K562 (cell line): ENCODE measurements at regions not wholly inside any gene's neighbourhood (a gene's known extent, or its start where the extent isn't known, plus 50 kb on each side); places are given as distances from the start of the nearest gene placed in this dataset.

Experiments
- ATAC-seq: fragments of 200-7000 bp; cut with Tn5 transposase; 3 replicates; pipeline ENCODE4 v1.9.1; 2020; ENCODE audit warnings: moderate library complexity
- BruUV-seq: library from RNA; stranded (reverse); fragments of 400-500 nt; replicated peaks from 2 replicates; lab custom pipeline; 2021; lab: Mats Ljungman, UMichigan
- CTCF ChIA-PET: fragments of 300-600 bp; formaldehyde crosslinking; extraction: SDS; loops from one replicate; lab custom pipeline; 2021; ENCODE audit warnings: low intra/inter-chr PET ratio; lab: Yijun Ruan, JAX
- POLR2A ChIA-PET: fragments of 300-600, 350-650 bp; sonication (Branson Sonifier 250); formaldehyde crosslinking; extraction: SDS; loops from one replicate; lab custom pipeline; 2021; ENCODE audit warnings: antibody characterized with exemption, inconsistent platforms; lab: Yijun Ruan, JAX
- DNase-seq, 4 experiments: peaks; one replicate each; pipeline versions ENCODE4 v3.0.0 to v3.0.0-alpha.2; 2011 to 2018; ENCODE audit warnings: low spot score in 3 of 4, mixed read lengths in 3 of 4; ENCODE audit errors: extremely low read depth in 1 of 4
- FAIRE-seq: peaks from 2 replicates; lab custom pipeline; 2011; peaks lifted over from hg19 to GRCh38; lab: Jason Lieb, UNC
- H2AFZ ChIP-seq: 2 replicates; pipeline ENCODE4 v1.6.0; 2011; ENCODE audit warnings: low read depth, low read length, control low read depth, inconsistent platforms
- H3K27ac ChIP-seq: fragments of 200-600 bp; 3 replicates; pipeline ENCODE4 v1.8.0; 2011; ENCODE audit warnings: low read depth, mild to moderate bottlenecking, control low read depth, inconsistent platforms, low read length, moderate library complexity, mixed read lengths; ENCODE audit errors: extremely low read depth
- H3K27me3 ChIP-seq, 2 experiments: fragments of 300-600 bp in 1 of 2; 2 replicates in 1 of 2; 3 replicates in 1 of 2; pipeline versions ENCODE4 v1.6.0 to v1.8.0; 2011; ENCODE audit warnings: inconsistent platforms in 2 of 2, low read length in 2 of 2, mild to moderate bottlenecking in 1 of 2, mixed read lengths in 1 of 2, moderate library complexity in 1 of 2; ENCODE audit not compliant: control insufficient read depth in 2 of 2, insufficient read depth in 2 of 2
- H3K36me3 ChIP-seq: fragments of 300-600 bp; 3 replicates; pipeline ENCODE4 v1.8.0; 2011; ENCODE audit warnings: mild to moderate bottlenecking, low read length, inconsistent platforms; ENCODE audit not compliant: control insufficient read depth, insufficient read depth
- H3K4me1 ChIP-seq, 2 experiments: fragments of 200-600 bp in 1 of 2; replicated peaks in 1 of 2; 2 replicates in 1 of 2; 3 replicates in 1 of 2; pipeline versions ENCODE4 v1.5.1 to v1.8.0; 2011; ENCODE audit warnings: inconsistent platforms in 2 of 2, low read length in 2 of 2, mild to moderate bottlenecking in 1 of 2, mixed read lengths in 1 of 2, moderate library complexity in 1 of 2; ENCODE audit not compliant: control insufficient read depth in 2 of 2, insufficient read depth in 2 of 2
- H3K4me2 ChIP-seq: 2 replicates; pipeline ENCODE4 v1.6.1; 2011; ENCODE audit warnings: low read length, control low read depth, inconsistent platforms, mixed read lengths; ENCODE audit not compliant: insufficient read depth
- H3K4me3 ChIP-seq: fragments of 200-600 bp; sonication (generic), shearing (Covaris generic); 2 replicates; pipeline ENCODE4 v1.5.1; 2016; ENCODE audit warnings: control low read depth, inconsistent platforms
- H3K79me2 ChIP-seq: fragments of 200-600 bp; 3 replicates; pipeline ENCODE4 v1.8.0; 2011; ENCODE audit warnings: low read length, inconsistent platforms; ENCODE audit not compliant: control insufficient read depth, insufficient read depth
- H3K9ac ChIP-seq, 2 experiments: 2 replicates each; pipeline versions ENCODE4 v1.6.0 to v1.6.1; 2011; ENCODE audit warnings: low read depth in 2 of 2, low read length in 2 of 2, control low read depth in 1 of 2, inconsistent platforms in 1 of 2, mild to moderate bottlenecking in 1 of 2, mixed read lengths in 1 of 2; ENCODE audit not compliant: insufficient read depth in 1 of 2
- H3K9me1 ChIP-seq: one replicate; pipeline ENCODE4 v1.6.0; 2011; ENCODE audit warnings: inconsistent platforms, mild to moderate bottlenecking, low read length, moderate library complexity; ENCODE audit not compliant: control insufficient read depth, insufficient read depth
- H3K9me3 ChIP-seq: replicated peaks from 2 replicates; pipeline ENCODE4 v1.5.1; 2011; ENCODE audit warnings: low read depth, low read length, inconsistent platforms; ENCODE audit not compliant: control insufficient read depth, insufficient read depth
- H4K20me1 ChIP-seq: replicated peaks from 2 replicates; pipeline ENCODE4 v1.6.1; 2011; ENCODE audit warnings: low read length, inconsistent platforms, mixed read lengths; ENCODE audit not compliant: control insufficient read depth, insufficient read depth
- MYC ChIP-seq, 2 experiments: fragments of 250-450 bp in 1 of 2; sonication (Bioruptor Pico) in 1 of 2; IDR thresholded peaks; 2 replicates each; pipeline versions ENCODE4 v1.5.1 to v1.6.1; 2012 to 2021; ENCODE audit warnings: low read depth in 2 of 2, borderline replicate concordance in 1 of 2, improper control_type of control experiment in 1 of 2, low read length in 1 of 2, mild to moderate bottlenecking in 1 of 2, moderate library complexity in 1 of 2
- ZFPM2 ChIP-seq: fragments of 250-450 bp; sonication (Bioruptor Pico); IDR thresholded peaks from 2 replicates; pipeline ENCODE4 v1.5.1; 2022; ENCODE audit warnings: mild to moderate bottlenecking
- ZNF212 ChIP-seq: fragments of 450-650 bp; formaldehyde crosslinking; IDR thresholded peaks from 2 replicates; pipeline ENCODE4 v1.4.0; 2020; ENCODE audit warnings: mild to moderate bottlenecking
- WGBS: fragments of 100-300 bp; shearing (Covaris generic); methylation state at CpG from one replicate; pipeline ENCODE4 v1.1.6; 2016; ENCODE audit warnings: low coverage, mixed read lengths; ENCODE audit not compliant: insufficient coverage; ENCODE audit errors: missing lambda C conversion rate; 5-methylcytosine and 5-hydroxymethylcytosine counted together
- in situ Hi-C: fragments of 300-500 bp; cut with MboI; formaldehyde crosslinking; loops from 4 replicates; pipeline ENCODE4 v1.15.0; 2018; ENCODE audit warnings: inconsistent platforms, mixed read lengths
- intact Hi-C: fragments of 100-400 bp; cut with micrococcal nuclease; formaldehyde crosslinking; loops from 2 replicates; pipeline ENCODE4 v1.14.2; 2022
- TF ChIP-seq, protein P1 (sequence below): fragments of 250-450 bp; sonication (Bioruptor Pico); IDR thresholded peaks from 2 replicates; pipeline ENCODE4 v1.5.1; 2021; ENCODE audit warnings: mild to moderate bottlenecking
- TF ChIP-seq, protein P2 (sequence below): fragments of 200-400 bp; formaldehyde crosslinking; IDR thresholded peaks from 2 replicates; pipeline ENCODE4 v1.6.1; 2017; ENCODE audit warnings: mild to moderate bottlenecking, low read depth, low read length, moderate library complexity
- TF ChIP-seq, protein P3 (sequence below), 2 experiments: IDR thresholded peaks; 2 replicates each; pipeline ENCODE4 v1.6.1; 2011; ENCODE audit warnings: borderline replicate concordance in 1 of 2, control low read depth in 1 of 2, low read depth in 1 of 2, low read length in 1 of 2, mild to moderate bottlenecking in 1 of 2, mixed read lengths in 1 of 2, moderate library complexity in 1 of 2; ENCODE audit not compliant: insufficient read depth in 1 of 2, insufficient read length in 1 of 2, poor library complexity in 1 of 2, severe bottlenecking in 1 of 2; ENCODE audit errors: extremely low read depth in 1 of 2
- TF ChIP-seq, protein P4 (sequence below): sonication (generic); formaldehyde crosslinking; IDR thresholded peaks from 2 replicates; pipeline ENCODE4 v1.8.0; 2022; ENCODE audit warnings: mild to moderate bottlenecking, missing genetic modification reagents
- TF ChIP-seq, protein P5 (sequence below): sonication (generic); formaldehyde crosslinking; IDR thresholded peaks from 2 replicates; pipeline ENCODE4 v1.8.0; 2022; ENCODE audit warnings: missing genetic modification reagents, mild to moderate bottlenecking, borderline replicate concordance
- TF ChIP-seq, protein P6 (sequence below): sonication (generic); formaldehyde crosslinking; IDR thresholded peaks from 2 replicates; pipeline ENCODE4 v1.4.0; 2020; ENCODE audit warnings: mild to moderate bottlenecking, missing genetic modification reagents

DNA sequence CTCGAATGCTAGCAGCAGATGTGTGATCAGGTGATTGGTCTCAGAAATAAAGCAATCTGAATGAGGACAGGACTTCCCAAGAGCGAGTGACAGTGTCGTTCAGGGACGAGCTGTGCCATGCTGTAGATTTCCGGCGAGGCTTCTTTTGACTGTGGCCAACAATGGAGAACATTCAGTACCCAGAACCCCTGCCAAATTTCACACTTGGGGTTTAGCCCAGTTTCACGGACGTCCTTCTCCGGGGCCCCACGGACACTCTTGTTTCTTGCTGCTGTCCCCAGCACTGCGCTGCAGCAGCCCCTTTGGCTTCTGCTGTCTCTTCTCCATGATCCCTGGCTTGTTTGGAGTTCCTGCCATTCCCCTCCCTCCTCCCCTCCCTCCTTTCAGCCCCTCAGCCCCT, 115.1 kb upstream of the GRAMD1B start (continued):
- TF ChIP-seq, protein P1, sequence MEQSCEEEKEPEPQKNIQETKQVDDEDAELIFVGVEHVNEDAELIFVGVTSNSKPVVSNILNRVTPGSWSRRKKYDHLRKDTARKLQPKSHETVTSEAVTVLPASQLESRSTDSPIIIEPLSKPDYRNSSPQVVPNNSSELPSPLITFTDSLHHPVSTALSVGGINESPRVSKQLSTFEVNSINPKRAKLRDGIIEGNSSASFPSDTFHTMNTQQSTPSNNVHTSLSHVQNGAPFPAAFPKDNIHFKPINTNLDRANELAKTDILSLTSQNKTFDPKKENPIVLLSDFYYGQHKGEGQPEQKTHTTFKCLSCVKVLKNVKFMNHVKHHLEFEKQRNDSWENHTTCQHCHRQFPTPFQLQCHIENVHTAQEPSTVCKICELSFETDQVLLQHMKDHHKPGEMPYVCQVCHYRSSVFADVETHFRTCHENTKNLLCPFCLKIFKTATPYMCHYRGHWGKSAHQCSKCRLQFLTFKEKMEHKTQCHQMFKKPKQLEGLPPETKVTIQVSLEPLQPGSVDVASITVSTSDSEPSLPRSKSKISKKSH (CRISPR knock-in tag) = no peak
- TF ChIP-seq, protein P2, sequence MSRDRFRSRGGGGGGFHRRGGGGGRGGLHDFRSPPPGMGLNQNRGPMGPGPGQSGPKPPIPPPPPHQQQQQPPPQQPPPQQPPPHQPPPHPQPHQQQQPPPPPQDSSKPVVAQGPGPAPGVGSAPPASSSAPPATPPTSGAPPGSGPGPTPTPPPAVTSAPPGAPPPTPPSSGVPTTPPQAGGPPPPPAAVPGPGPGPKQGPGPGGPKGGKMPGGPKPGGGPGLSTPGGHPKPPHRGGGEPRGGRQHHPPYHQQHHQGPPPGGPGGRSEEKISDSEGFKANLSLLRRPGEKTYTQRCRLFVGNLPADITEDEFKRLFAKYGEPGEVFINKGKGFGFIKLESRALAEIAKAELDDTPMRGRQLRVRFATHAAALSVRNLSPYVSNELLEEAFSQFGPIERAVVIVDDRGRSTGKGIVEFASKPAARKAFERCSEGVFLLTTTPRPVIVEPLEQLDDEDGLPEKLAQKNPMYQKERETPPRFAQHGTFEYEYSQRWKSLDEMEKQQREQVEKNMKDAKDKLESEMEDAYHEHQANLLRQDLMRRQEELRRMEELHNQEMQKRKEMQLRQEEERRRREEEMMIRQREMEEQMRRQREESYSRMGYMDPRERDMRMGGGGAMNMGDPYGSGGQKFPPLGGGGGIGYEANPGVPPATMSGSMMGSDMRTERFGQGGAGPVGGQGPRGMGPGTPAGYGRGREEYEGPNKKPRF = no peak
- TF ChIP-seq, protein P3, sequence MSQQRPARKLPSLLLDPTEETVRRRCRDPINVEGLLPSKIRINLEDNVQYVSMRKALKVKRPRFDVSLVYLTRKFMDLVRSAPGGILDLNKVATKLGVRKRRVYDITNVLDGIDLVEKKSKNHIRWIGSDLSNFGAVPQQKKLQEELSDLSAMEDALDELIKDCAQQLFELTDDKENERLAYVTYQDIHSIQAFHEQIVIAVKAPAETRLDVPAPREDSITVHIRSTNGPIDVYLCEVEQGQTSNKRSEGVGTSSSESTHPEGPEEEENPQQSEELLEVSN (IDR thresholded peaks at IDR 0.05; ENCODE audit: borderline replicate concordance in 1 of 2, extremely low read depth in 1 of 2, insufficient read depth in 1 of 2, insufficient read length in 1 of 2, low read depth in 1 of 2, low read length in 1 of 2, poor library complexity in 1 of 2, severe bottlenecking in 1 of 2) = no peak
- TF ChIP-seq ZFPM2 (CRISPR knock-in tag) = no peak

DNA sequence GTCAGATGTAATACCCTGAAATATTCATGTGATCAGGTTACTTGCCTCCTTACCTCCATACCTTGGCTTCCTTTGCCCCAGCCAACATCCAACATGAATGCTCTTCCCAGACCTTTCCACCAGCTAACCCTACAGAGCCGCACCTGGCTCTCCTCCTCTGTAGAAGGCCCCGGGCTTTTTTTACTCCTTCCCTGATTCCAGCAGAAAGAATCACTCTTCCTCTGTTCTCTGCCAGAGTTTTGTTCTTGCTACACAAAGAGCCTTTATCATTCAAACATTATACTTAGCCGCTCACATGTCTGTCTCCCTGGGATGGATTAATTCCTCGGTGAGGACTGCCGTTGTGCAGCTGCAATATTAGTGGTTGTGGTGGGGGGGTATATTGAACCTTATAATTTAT, 116.8 kb upstream of the GRAMD1B start:
- in situ Hi-C loops (no loop called here), intact Hi-C loops (no loop called here)
- H2AFZ ChIP-seq = no peak overlapping the region
- ChIA-PET POLR2A (no interaction called here), CTCF (no interaction called here)
- no peaks in the 10 kb centered on the region for H3K9me3 ChIP-seq
- H3K36me3 ChIP-seq = no peaks in the 10 kb centered on the region
- no peaks in the 10 kb centered on the region for H3K4me1 ChIP-seq
- 0% methylated on average over 5 of the region's 5 CpGs for WGBS
- no peak for ATAC-seq
- H3K4me3 ChIP-seq = no peak overlapping the region
- no peak overlapping the region for H3K9ac ChIP-seq
- no peak overlapping the region for H3K4me2 ChIP-seq
- peaks cover 3 to 4% of the 10 kb centered on the region in 2 experiments; a peak in 2 of 5 replicates for H3K27me3 ChIP-seq
- H3K27ac ChIP-seq = no peak overlapping the region
- no peaks in the 10 kb centered on the region for H3K9me1 ChIP-seq
- no TSS peak for BruUV-seq
- no peak for DNase-seq
- no peaks in the 10 kb centered on the region for H3K79me2 ChIP-seq
- H4K20me1 ChIP-seq = no peaks in the 10 kb centered on the region
- no peak for FAIRE-seq
- TF ChIP-seq, protein P4, sequence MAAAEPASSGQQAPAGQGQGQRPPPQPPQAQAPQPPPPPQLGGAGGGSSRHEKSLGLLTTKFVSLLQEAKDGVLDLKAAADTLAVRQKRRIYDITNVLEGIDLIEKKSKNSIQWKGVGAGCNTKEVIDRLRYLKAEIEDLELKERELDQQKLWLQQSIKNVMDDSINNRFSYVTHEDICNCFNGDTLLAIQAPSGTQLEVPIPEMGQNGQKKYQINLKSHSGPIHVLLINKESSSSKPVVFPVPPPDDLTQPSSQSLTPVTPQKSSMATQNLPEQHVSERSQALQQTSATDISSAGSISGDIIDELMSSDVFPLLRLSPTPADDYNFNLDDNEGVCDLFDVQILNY = no peak
- no peak for TF ChIP-seq MYC (IDR thresholded peaks at IDR 0.05; ENCODE audit: low read depth, low read length)
- TF ChIP-seq MYC (CRISPR knock-in tag; IDR thresholded peaks at IDR 0.05; ENCODE audit: borderline replicate concordance, low read depth) = no peak
- TF ChIP-seq, protein P5, sequence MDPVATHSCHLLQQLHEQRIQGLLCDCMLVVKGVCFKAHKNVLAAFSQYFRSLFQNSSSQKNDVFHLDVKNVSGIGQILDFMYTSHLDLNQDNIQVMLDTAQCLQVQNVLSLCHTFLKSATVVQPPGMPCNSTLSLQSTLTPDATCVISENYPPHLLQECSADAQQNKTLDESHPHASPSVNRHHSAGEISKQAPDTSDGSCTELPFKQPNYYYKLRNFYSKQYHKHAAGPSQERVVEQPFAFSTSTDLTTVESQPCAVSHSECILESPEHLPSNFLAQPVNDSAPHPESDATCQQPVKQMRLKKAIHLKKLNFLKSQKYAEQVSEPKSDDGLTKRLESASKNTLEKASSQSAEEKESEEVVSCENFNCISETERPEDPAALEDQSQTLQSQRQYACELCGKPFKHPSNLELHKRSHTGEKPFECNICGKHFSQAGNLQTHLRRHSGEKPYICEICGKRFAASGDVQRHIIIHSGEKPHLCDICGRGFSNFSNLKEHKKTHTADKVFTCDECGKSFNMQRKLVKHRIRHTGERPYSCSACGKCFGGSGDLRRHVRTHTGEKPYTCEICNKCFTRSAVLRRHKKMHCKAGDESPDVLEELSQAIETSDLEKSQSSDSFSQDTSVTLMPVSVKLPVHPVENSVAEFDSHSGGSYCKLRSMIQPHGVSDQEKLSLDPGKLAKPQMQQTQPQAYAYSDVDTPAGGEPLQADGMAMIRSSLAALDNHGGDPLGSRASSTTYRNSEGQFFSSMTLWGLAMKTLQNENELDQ (CRISPR knock-in tag) = no peak
- TF ChIP-seq, protein P6, sequence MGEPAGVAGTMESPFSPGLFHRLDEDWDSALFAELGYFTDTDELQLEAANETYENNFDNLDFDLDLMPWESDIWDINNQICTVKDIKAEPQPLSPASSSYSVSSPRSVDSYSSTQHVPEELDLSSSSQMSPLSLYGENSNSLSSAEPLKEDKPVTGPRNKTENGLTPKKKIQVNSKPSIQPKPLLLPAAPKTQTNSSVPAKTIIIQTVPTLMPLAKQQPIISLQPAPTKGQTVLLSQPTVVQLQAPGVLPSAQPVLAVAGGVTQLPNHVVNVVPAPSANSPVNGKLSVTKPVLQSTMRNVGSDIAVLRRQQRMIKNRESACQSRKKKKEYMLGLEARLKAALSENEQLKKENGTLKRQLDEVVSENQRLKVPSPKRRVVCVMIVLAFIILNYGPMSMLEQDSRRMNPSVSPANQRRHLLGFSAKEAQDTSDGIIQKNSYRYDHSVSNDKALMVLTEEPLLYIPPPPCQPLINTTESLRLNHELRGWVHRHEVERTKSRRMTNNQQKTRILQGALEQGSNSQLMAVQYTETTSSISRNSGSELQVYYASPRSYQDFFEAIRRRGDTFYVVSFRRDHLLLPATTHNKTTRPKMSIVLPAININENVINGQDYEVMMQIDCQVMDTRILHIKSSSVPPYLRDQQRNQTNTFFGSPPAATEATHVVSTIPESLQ = no peak
- TF ChIP-seq ZNF212 (CRISPR knock-in tag) = no peak
